C4-2B (cell line): ENCODE measurements at regions not wholly inside any gene's neighbourhood (a gene's known extent, or its start where the extent isn't known, plus 50 kb on each side); places are given as distances from the start of the nearest gene placed in this dataset.

Experiments used
- CTCF ChIP-seq: fragments of 450-650 bp; conservative IDR thresholded peaks from 2 replicates; pipeline ENCODE4 v1.5.1; 2017; ENCODE audit warnings: mild to moderate bottlenecking
- ZFX ChIP-seq: fragments of 450-650 bp; IDR thresholded peaks from 2 replicates; pipeline ENCODE4 v1.6.1; 2017

GRCh38 chr11:126114486-126115126 is 51.9 kb upstream of the CDON start:
- TF ChIP-seq CTCF (no peak), ZFX (no peak)
